GM23338 (cell line): ENCODE measurements at regions not wholly inside any gene's neighbourhood (a gene's known extent, or its start where the extent isn't known, plus 50 kb on each side); places are given as distances from the start of the nearest gene placed in this dataset.

Source experiments
- ATAC-seq: fragments of 200-7000 bp; cut with Tn5 transposase; 3 replicates; pipeline ENCODE4 v1.9.1; 2020
- DNase-seq: peaks from one replicate; pipeline ENCODE4 v3.0.0-alpha.2; 2015; ENCODE audit warnings: low spot score
- H2AFZ ChIP-seq: fragments of 200-600 bp; sonication (generic); 2 replicates; pipeline ENCODE4 v1.8.0; 2016; ENCODE audit warnings: antibody characterized with exemption, mild to moderate bottlenecking, moderate library complexity
- H3F3A ChIP-seq: fragments of 200-600 bp; sonication (generic); replicated peaks from 2 replicates; pipeline ENCODE4 v1.8.0; 2017; ENCODE audit warnings: antibody characterized with exemption, mixed run types, low read depth
- H3K27ac ChIP-seq: fragments of 200-600 bp; sonication (generic); 2 replicates; pipeline ENCODE4 v1.6.1; 2016; ENCODE audit warnings: low read depth
- H3K27me3 ChIP-seq: fragments of 200-600 bp; sonication (generic); 2 replicates; pipeline ENCODE4 v1.8.0; 2016; ENCODE audit warnings: mild to moderate bottlenecking, mixed run types, moderate library complexity; ENCODE audit not compliant: insufficient read depth
- H3K36me3 ChIP-seq: fragments of 200-600 bp; sonication (generic); 2 replicates; pipeline ENCODE4 v1.8.0; 2016; ENCODE audit warnings: mild to moderate bottlenecking; ENCODE audit not compliant: insufficient read depth
- H3K4me1 ChIP-seq: fragments of 200-600 bp; sonication (generic); 2 replicates; pipeline ENCODE4 v1.8.0; 2016; ENCODE audit warnings: mild to moderate bottlenecking, moderate library complexity; ENCODE audit not compliant: insufficient read depth
- H3K4me2 ChIP-seq: fragments of 200-600 bp; sonication (generic); 2 replicates; pipeline ENCODE4 v1.7.1; 2017; ENCODE audit warnings: mixed run types
- H3K4me3 ChIP-seq: fragments of 200-600 bp; sonication (generic); 2 replicates; pipeline ENCODE4 v1.6.1; 2016; ENCODE audit warnings: mixed run types
- H3K79me2 ChIP-seq: fragments of 200-600 bp; sonication (generic); replicated peaks from 2 replicates; pipeline ENCODE4 v1.8.0; 2017; ENCODE audit warnings: mild to moderate bottlenecking; ENCODE audit not compliant: insufficient read depth
- H3K9me2 ChIP-seq: fragments of 200-600 bp; sonication (generic); 2 replicates; pipeline ENCODE4 v1.8.0; 2017; ENCODE audit not compliant: insufficient read depth
- H4K20me1 ChIP-seq: fragments of 200-600 bp; sonication (generic); replicated peaks from 2 replicates; pipeline ENCODE4 v1.8.0; 2017; ENCODE audit warnings: mild to moderate bottlenecking; ENCODE audit not compliant: insufficient read depth
- H3K27ac Mint-ChIP-seq: 2 replicates; pipeline ENCODE4 v1.8.0; 2020; ENCODE audit warnings: inconsistent platforms, mild to moderate bottlenecking, moderate library complexity, mixed read lengths
- H3K27me3 Mint-ChIP-seq: 3 replicates; pipeline ENCODE4 v1.8.0; 2022; ENCODE audit warnings: low read depth, mild to moderate bottlenecking, moderate library complexity, mixed read lengths, inconsistent platforms; ENCODE audit not compliant: insufficient read depth, poor library complexity
- H3K36me3 Mint-ChIP-seq: 3 replicates; pipeline ENCODE4 v1.8.0; 2021; ENCODE audit warnings: low read depth, mild to moderate bottlenecking, inconsistent platforms, moderate library complexity, mixed read lengths
- H3K4me1 Mint-ChIP-seq: 3 replicates; pipeline ENCODE4 v1.8.0; 2020; ENCODE audit warnings: mild to moderate bottlenecking, inconsistent platforms, mixed read lengths
- H3K4me3 Mint-ChIP-seq: 3 replicates; pipeline ENCODE4 v1.8.0; 2021; ENCODE audit warnings: moderate library complexity, mild to moderate bottlenecking, inconsistent platforms, mixed read lengths
- H3K9me3 Mint-ChIP-seq: 3 replicates; pipeline ENCODE4 v1.8.0; 2020; ENCODE audit warnings: moderate library complexity, mild to moderate bottlenecking, inconsistent platforms, mixed read lengths
- CREB1 ChIP-seq: fragments of 250-450 bp; sonication (Bioruptor Pico); IDR thresholded peaks from 2 replicates; pipeline ENCODE4 v1.5.0; 2020; ENCODE audit warnings: low read depth, mild to moderate bottlenecking, moderate library complexity
- EZH2 ChIP-seq: fragments of 200-600 bp; sonication (generic); IDR thresholded peaks from one replicate; pipeline ENCODE4 v1.8.0; 2017; ENCODE audit warnings: antibody characterized with exemption, mild to moderate bottlenecking, low read depth; ENCODE audit not compliant: unreplicated experiment
- EZH2phosphoT487 ChIP-seq: fragments of 200-600 bp; sonication (generic); IDR thresholded peaks from one replicate; pipeline ENCODE4 v1.8.1; 2018; ENCODE audit warnings: antibody characterized with exemption; ENCODE audit not compliant: unreplicated experiment
- NANOG ChIP-seq: IDR thresholded peaks from 2 replicates; pipeline ENCODE4 v1.6.1; 2016; ENCODE audit warnings: antibody characterized with exemption, borderline replicate concordance
- POLR2AphosphoS5 ChIP-seq: IDR thresholded peaks from 2 replicates; pipeline ENCODE4 v1.6.1; 2016; ENCODE audit warnings: antibody characterized with exemption, low read depth
- STAT1 ChIP-seq: IDR thresholded peaks from one replicate; pipeline ENCODE4 v1.6.1; 2016; ENCODE audit warnings: antibody characterized with exemption; ENCODE audit not compliant: unreplicated experiment
- ZNF114 ChIP-seq: fragments of 250-450 bp; sonication (Bioruptor Pico); IDR thresholded peaks from 2 replicates; pipeline ENCODE4 v1.5.0; 2020; ENCODE audit warnings: mild to moderate bottlenecking, moderate library complexity
- ZNF331 ChIP-seq: fragments of 250-450 bp; sonication (Bioruptor Pico); IDR thresholded peaks from 2 replicates; pipeline ENCODE4 v1.5.0; 2020; ENCODE audit warnings: low read depth, mild to moderate bottlenecking, moderate library complexity
- TF ChIP-seq, protein P1 (sequence below): fragments of 250-450 bp; sonication (Bioruptor Pico); IDR thresholded peaks from 2 replicates; pipeline ENCODE4 v1.5.0; 2020; ENCODE audit warnings: mild to moderate bottlenecking, moderate library complexity
- TF ChIP-seq, protein P2 (sequence below), 2 experiments: fragments of 200-600 bp in 1 of 2; sonication (generic) in 1 of 2; conservative IDR thresholded peaks; 2 replicates each; pipeline versions ENCODE4 v1.5.1 to v1.6.1; 2016 to 2017; ENCODE audit warnings: antibody characterized with exemption in 2 of 2, low read depth in 2 of 2, mild to moderate bottlenecking in 2 of 2, moderate library complexity in 1 of 2

GRCh38 chr4:141957416-141957815, 321.0 kb downstream of the IL15 start (continued):
- TF ChIP-seq POLR2AphosphoS5 (no peak), EZH2phosphoT487 (no peak)

DNA sequence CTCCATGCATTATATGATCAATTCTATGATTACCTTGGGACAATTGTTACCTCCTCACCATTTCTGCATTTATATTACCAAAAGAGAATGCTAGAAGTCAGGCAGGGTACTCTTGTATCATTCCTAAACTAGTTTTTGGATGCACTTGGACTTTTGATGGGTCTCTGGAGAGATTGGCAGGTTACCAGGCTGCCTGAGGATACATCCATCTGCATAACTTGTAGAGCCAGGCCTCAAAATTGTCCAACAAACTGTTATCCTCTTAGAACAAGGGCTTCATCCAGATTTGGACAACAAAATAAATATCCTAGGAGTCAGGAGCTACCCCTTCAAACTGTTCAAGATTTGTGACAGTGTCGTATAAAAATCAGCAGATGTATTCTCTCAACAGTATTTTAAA, 326.1 kb downstream of the IL15 start:
- Histone ChIP-seq H3K4me3 (no peak overlapping the region), H2AFZ (no peak overlapping the region), H3K4me1 (no peaks in the 10 kb centered on the region), H3K36me3 (no peaks in the 10 kb centered on the region), H3K4me2 (no peak overlapping the region), H3K27me3 (no peaks in the 10 kb centered on the region), H3K9me2 (no peaks in the 10 kb centered on the region), H4K20me1 (no peaks in the 10 kb centered on the region), H3F3A (no peaks in the 10 kb centered on the region), H3K27ac (no peak overlapping the region), H3K79me2 (no peaks in the 10 kb centered on the region)
- Mint-ChIP-seq H3K9me3 (peaks cover 23% of the 10 kb centered on the region), H3K36me3 (peaks cover 8% of the 10 kb centered on the region; the same call in 2 of the 3 replicates), H3K27ac (no peak overlapping the region), H3K4me1 (no peaks in the 10 kb centered on the region), H3K4me3 (no peak overlapping the region), H3K27me3 (no peaks in the 10 kb centered on the region)
- TF ChIP-seq STAT1, result no peak
- no peak for TF ChIP-seq EZH2phosphoT487
- TF ChIP-seq ZNF331, result no peak
- no peak for TF ChIP-seq NANOG
- TF ChIP-seq, protein P1, sequence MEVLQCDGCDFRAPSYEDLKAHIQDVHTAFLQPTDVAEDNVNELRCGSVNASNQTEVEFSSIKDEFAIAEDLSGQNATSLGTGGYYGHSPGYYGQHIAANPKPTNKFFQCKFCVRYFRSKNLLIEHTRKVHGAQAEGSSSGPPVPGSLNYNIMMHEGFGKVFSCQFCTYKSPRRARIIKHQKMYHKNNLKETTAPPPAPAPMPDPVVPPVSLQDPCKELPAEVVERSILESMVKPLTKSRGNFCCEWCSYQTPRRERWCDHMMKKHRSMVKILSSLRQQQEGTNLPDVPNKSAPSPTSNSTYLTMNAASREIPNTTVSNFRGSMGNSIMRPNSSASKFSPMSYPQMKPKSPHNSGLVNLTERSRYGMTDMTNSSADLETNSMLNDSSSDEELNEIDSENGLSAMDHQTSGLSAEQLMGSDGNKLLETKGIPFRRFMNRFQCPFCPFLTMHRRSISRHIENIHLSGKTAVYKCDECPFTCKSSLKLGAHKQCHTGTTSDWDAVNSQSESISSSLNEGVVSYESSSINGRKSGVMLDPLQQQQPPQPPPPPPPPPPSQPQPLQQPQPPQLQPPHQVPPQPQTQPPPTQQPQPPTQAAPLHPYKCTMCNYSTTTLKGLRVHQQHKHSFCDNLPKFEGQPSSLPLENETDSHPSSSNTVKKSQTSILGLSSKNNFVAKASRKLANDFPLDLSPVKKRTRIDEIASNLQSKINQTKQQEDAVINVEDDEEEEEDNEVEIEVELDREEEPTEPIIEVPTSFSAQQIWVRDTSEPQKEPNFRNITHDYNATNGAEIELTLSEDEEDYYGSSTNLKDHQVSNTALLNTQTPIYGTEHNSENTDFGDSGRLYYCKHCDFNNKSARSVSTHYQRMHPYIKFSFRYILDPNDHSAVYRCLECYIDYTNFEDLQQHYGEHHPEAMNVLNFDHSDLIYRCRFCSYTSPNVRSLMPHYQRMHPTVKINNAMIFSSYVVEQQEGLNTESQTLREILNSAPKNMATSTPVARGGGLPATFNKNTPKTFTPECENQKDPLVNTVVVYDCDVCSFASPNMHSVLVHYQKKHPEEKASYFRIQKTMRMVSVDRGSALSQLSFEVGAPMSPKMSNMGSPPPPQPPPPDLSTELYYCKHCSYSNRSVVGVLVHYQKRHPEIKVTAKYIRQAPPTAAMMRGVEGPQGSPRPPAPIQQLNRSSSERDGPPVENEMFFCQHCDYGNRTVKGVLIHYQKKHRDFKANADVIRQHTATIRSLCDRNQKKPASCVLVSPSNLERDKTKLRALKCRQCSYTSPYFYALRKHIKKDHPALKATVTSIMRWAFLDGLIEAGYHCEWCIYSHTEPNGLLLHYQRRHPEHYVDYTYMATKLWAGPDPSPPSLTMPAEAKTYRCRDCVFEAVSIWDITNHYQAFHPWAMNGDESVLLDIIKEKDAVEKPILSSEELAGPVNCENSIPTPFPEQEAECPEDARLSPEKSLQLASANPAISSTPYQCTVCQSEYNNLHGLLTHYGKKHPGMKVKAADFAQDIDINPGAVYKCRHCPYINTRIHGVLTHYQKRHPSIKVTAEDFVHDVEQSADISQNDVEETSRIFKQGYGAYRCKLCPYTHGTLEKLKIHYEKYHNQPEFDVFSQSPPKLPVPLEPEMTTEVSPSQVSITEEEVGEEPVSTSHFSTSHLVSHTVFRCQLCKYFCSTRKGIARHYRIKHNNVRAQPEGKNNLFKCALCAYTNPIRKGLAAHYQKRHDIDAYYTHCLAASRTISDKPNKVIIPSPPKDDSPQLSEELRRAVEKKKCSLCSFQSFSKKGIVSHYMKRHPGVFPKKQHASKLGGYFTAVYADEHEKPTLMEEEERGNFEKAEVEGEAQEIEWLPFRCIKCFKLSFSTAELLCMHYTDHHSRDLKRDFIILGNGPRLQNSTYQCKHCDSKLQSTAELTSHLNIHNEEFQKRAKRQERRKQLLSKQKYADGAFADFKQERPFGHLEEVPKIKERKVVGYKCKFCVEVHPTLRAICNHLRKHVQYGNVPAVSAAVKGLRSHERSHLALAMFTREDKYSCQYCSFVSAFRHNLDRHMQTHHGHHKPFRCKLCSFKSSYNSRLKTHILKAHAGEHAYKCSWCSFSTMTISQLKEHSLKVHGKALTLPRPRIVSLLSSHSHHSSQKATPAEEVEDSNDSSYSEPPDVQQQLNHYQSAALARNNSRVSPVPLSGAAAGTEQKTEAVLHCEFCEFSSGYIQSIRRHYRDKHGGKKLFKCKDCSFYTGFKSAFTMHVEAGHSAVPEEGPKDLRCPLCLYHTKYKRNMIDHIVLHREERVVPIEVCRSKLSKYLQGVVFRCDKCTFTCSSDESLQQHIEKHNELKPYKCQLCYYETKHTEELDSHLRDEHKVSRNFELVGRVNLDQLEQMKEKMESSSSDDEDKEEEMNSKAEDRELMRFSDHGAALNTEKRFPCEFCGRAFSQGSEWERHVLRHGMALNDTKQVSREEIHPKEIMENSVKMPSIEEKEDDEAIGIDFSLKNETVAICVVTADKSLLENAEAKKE, result no peak
- TF ChIP-seq CREB1 (CRISPR knock-in tag), result no peak
- TF ChIP-seq, protein P2, sequence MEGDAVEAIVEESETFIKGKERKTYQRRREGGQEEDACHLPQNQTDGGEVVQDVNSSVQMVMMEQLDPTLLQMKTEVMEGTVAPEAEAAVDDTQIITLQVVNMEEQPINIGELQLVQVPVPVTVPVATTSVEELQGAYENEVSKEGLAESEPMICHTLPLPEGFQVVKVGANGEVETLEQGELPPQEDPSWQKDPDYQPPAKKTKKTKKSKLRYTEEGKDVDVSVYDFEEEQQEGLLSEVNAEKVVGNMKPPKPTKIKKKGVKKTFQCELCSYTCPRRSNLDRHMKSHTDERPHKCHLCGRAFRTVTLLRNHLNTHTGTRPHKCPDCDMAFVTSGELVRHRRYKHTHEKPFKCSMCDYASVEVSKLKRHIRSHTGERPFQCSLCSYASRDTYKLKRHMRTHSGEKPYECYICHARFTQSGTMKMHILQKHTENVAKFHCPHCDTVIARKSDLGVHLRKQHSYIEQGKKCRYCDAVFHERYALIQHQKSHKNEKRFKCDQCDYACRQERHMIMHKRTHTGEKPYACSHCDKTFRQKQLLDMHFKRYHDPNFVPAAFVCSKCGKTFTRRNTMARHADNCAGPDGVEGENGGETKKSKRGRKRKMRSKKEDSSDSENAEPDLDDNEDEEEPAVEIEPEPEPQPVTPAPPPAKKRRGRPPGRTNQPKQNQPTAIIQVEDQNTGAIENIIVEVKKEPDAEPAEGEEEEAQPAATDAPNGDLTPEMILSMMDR (conservative IDR thresholded peaks at IDR 0.05; ENCODE audit: low read depth in 2 of 2), result no peak
- no peak for TF ChIP-seq POLR2AphosphoS5
- no peak for TF ChIP-seq EZH2
- no peak for TF ChIP-seq ZNF114 (CRISPR knock-in tag)
- DNase-seq (no peak), ATAC-seq (no peak)
